VCaP (cell line): ENCODE measurements at regions not wholly inside any gene's neighbourhood (a gene's known extent, or its start where the extent isn't known, plus 50 kb on each side); places are given as distances from the start of the nearest gene placed in this dataset.
A peak's percentile ranks its signal among the peaks of the same experiment; 100 is the strongest.

Experiments used
- H3K27ac ChIP-seq: fragments of 450-650 bp; 2 replicates; pipeline ENCODE4 v1.5.1; 2017
- TF ChIP-seq, protein P1 (sequence below): fragments of 450-650 bp; conservative IDR thresholded peaks from 2 replicates; pipeline ENCODE4 v1.5.1; 2017; ENCODE audit warnings: mild to moderate bottlenecking, moderate library complexity

- no peak overlapping the region for H3K27ac ChIP-seq
- TF ChIP-seq, protein P1, sequence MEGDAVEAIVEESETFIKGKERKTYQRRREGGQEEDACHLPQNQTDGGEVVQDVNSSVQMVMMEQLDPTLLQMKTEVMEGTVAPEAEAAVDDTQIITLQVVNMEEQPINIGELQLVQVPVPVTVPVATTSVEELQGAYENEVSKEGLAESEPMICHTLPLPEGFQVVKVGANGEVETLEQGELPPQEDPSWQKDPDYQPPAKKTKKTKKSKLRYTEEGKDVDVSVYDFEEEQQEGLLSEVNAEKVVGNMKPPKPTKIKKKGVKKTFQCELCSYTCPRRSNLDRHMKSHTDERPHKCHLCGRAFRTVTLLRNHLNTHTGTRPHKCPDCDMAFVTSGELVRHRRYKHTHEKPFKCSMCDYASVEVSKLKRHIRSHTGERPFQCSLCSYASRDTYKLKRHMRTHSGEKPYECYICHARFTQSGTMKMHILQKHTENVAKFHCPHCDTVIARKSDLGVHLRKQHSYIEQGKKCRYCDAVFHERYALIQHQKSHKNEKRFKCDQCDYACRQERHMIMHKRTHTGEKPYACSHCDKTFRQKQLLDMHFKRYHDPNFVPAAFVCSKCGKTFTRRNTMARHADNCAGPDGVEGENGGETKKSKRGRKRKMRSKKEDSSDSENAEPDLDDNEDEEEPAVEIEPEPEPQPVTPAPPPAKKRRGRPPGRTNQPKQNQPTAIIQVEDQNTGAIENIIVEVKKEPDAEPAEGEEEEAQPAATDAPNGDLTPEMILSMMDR: no peak
These were observed 152.3 kb downstream of the DIO2 start for GRCh38 chr14:80059041-80059440.

DNA sequence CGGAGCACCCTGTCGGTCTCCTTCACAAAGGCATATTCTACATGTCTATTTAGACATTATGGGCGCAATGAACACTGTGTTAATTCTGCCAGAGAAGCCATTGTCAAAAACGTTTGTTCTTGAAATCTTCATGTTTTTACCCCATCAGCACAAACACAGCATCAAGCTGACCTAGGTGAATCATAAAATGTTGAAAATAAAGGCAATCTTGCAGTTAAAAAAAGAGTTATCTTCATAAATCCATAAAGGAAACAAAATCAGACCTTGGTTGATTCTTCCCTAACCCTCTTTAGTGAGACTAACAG lies 154.9 kb downstream of the DIO2 start:
- no peak overlapping the region for H3K27ac ChIP-seq
- TF ChIP-seq, protein P1: peak; percentile 45

GRCh38 chr14:80055667-80056496 lies 155.4 kb downstream of the DIO2 start:
- peak overlapping the region; percentile 75 for H3K27ac ChIP-seq

GRCh38 chr14:80055226-80055625 lies 156.1 kb downstream of the DIO2 start:
- peak overlapping the region; percentile 75 for H3K27ac ChIP-seq
- TF ChIP-seq, protein P1: no peak

More at GRCh38 chr14:80055667-80056496, 155.4 kb downstream of the DIO2 start:
- TF ChIP-seq, protein P1: peak; percentile 82

GRCh38 chr14:80054020-80054419 lies 157.3 kb downstream of the DIO2 start:
- H3K27ac ChIP-seq: peak overlapping the region; percentile 75
- TF ChIP-seq, protein P1: no peak

- H3K27ac ChIP-seq: no peak overlapping the region
- TF ChIP-seq, protein P1: no peak
These were observed 162.2 kb downstream of the DIO2 start for GRCh38 chr14:80049055-80049454.

DNA sequence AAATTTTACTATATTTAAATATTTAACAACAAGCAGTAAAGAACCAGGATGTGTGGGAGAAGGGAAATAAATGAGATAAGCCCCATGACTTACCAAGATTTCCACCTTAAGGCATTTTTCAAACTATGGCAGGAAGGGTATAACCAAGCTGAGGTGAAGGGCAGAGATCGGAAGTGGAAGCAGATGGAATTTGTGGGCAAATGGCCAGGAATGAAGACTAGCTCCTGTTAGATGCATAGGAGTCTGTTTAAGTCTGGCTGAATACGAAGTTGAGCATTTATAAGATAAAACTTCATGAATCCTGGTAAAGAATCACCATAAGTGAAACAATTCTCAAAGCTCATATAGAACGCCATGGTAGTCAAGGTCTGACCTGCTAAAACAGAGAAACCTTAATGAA lies 163.5 kb downstream of the DIO2 start:
- no peak overlapping the region for H3K27ac ChIP-seq
- TF ChIP-seq, protein P1: no peak
